DMS53 treated with DMSO at 0.1 percent for 48 hours (cell line): ENCODE measurements at regions not wholly inside any gene's neighbourhood (a gene's known extent, or its start where the extent isn't known, plus 50 kb on each side); places are given as distances from the start of the nearest gene placed in this dataset.

Source experiments
- DNase-seq: peaks from one replicate; lab custom pipeline; 2025; ENCODE audit not compliant: unreplicated experiment; lab: John Stamatoyannopoulos, UW

- DNase-seq: no peak
Observed at GRCh38 chr4:18844726-18845125, 823.2 kb upstream of the LCORL start.

- no peak for DNase-seq
Observed at GRCh38 chr4:18842431-18842830, 820.9 kb upstream of the LCORL start.

- no peak for DNase-seq
Observed at GRCh38 chr4:18840481-18840880, 818.9 kb upstream of the LCORL start.

- no peak for DNase-seq
Observed at GRCh38 chr4:18816228-18816895, 794.8 kb upstream of the LCORL start.

GRCh38 chr4:18815779-18816173 is 794.2 kb upstream of the LCORL start:
- DNase-seq: no peak

- no peak for DNase-seq
Observed at GRCh38 chr4:18815081-18815778, 793.7 kb upstream of the LCORL start.

- DNase-seq: no peak
Observed at GRCh38 chr4:18813771-18814170, 792.2 kb upstream of the LCORL start.

GRCh38 chr4:18813055-18813454 is 791.5 kb upstream of the LCORL start:
- DNase-seq: no peak

GRCh38 chr4:18803781-18804180 is 782.2 kb upstream of the LCORL start:
- no peak for DNase-seq

- no peak for DNase-seq
Observed at GRCh38 chr4:18798123-18798522, 776.6 kb upstream of the LCORL start.

GRCh38 chr4:18795794-18796193 is 774.2 kb upstream of the LCORL start:
- no peak for DNase-seq

- DNase-seq: no peak
Observed at GRCh38 chr4:18777190-18777930, 755.8 kb upstream of the LCORL start.

- DNase-seq: no peak
Observed at GRCh38 chr4:18767921-18768320, 746.4 kb upstream of the LCORL start.

- DNase-seq: no peak
Observed at GRCh38 chr4:18756671-18757070, 735.1 kb upstream of the LCORL start.

- DNase-seq: no peak
Observed at GRCh38 chr4:18754180-18754579, 732.6 kb upstream of the LCORL start.

GRCh38 chr4:18751083-18751482 is 729.5 kb upstream of the LCORL start:
- no peak for DNase-seq

- no peak for DNase-seq
Observed at GRCh38 chr4:18749391-18749790, 727.8 kb upstream of the LCORL start.

GRCh38 chr4:18736551-18736950 is 715.0 kb upstream of the LCORL start:
- no peak for DNase-seq

- no peak for DNase-seq
Observed at GRCh38 chr4:18735740-18736268, 714.2 kb upstream of the LCORL start.

- DNase-seq: no peak
Observed at GRCh38 chr4:18734405-18734804, 712.9 kb upstream of the LCORL start.

- DNase-seq: no peak
Observed at GRCh38 chr4:18733961-18734360, 712.4 kb upstream of the LCORL start.

- DNase-seq: no peak
Observed at GRCh38 chr4:18722748-18723191, 701.2 kb upstream of the LCORL start.
